Endothelial cell (in vitro differentiated cells): ENCODE measurements at regions not wholly inside any gene's neighbourhood (a gene's known extent, or its start where the extent isn't known, plus 50 kb on each side); places are given as distances from the start of the nearest gene placed in this dataset.

ENCODE experiments used
- DNase-seq: peaks from one replicate; pipeline ENCODE4 v3.0.0; 2021; ENCODE audit warnings: low spot score
- H3K27ac Mint-ChIP-seq: one replicate; pipeline ENCODE4 v1.8.0; 2021; ENCODE audit warnings: mixed read lengths, inconsistent platforms; ENCODE audit not compliant: unreplicated experiment
- H3K27me3 Mint-ChIP-seq: one replicate; pipeline ENCODE4 v1.8.0; 2021; ENCODE audit warnings: mild to moderate bottlenecking, moderate library complexity, mixed read lengths, inconsistent platforms; ENCODE audit not compliant: unreplicated experiment
- H3K36me3 Mint-ChIP-seq: one replicate; pipeline ENCODE4 v1.8.0; 2021; ENCODE audit warnings: mild to moderate bottlenecking, low read depth, mixed read lengths, inconsistent platforms; ENCODE audit not compliant: unreplicated experiment
- H3K4me1 Mint-ChIP-seq: one replicate; pipeline ENCODE4 v1.8.0; 2021; ENCODE audit warnings: mild to moderate bottlenecking, mixed read lengths, inconsistent platforms; ENCODE audit not compliant: unreplicated experiment
- H3K4me3 Mint-ChIP-seq: one replicate; pipeline ENCODE4 v1.8.0; 2021; ENCODE audit warnings: mild to moderate bottlenecking, mixed read lengths, inconsistent platforms; ENCODE audit not compliant: unreplicated experiment
- H3K9me3 Mint-ChIP-seq: one replicate; pipeline ENCODE4 v1.8.0; 2021; ENCODE audit warnings: mixed read lengths, inconsistent platforms; ENCODE audit not compliant: unreplicated experiment
- CTCF ChIP-seq: fragments of 200-600 bp; sonication (generic); IDR thresholded peaks from one replicate; pipeline ENCODE4 v1.5.0; 2021; ENCODE audit warnings: antibody characterized with exemption; ENCODE audit not compliant: unreplicated experiment

DNA sequence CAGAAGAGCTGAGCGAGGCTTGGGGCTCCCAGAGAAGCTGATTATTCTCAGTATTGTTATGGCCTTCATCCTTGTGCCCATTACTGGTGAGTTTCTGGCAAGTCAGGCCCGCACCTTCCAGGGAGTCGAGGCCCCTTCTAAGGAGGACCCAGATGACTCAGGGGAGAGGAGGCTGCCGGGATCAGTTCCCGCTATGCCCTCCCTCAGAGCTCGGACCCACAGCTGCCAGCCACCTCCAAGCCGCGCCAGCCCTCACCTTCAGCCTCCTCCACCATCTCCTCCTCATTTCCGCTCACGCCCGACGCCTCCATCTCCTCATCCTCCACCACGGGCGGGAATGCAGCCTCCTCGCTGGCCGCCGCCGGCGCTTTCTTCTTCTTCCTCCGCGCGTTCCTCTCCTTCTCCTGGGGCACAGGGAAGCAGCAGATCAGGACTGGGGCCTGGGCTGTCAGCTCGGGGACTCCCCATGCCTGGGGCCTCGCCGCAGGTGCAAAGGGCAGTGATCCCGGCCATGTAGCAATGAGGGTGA lies 83.2 kb downstream of the RFLNA start:
- H3K36me3 Mint-ChIP-seq, result peaks cover 16% of the 10 kb centered on the region
- H3K4me3 Mint-ChIP-seq, result no peak overlapping the region
- TF ChIP-seq CTCF, result no peak
- no peak overlapping the region for H3K27ac Mint-ChIP-seq
- H3K4me1 Mint-ChIP-seq, result peaks cover 28% of the 10 kb centered on the region
- H3K27me3 Mint-ChIP-seq, result peaks cover 9% of the 10 kb centered on the region
- no peaks in the 10 kb centered on the region for H3K9me3 Mint-ChIP-seq
- no peak for DNase-seq

DNA sequence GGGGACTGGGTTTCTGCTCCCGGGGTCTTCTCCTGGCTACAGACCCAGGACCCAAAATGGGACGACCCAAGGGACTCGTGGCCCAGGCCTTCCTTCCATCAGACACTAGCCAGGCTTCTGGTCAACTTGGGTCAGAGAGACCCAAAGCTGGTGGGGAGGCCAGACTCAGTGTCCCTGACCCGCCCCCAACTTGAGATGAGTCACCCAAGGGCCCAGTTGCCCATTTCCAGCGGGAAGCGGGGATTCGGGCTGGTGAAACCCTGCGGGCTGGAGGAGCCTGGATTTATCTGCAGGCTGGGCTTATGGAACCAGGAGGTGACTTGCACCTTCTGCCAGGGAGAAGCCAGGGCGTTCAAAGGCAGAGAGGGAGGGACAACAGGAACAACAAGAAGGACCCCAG lies 81.5 kb downstream of the RFLNA start:
- H3K4me1 Mint-ChIP-seq, result peaks cover 20% of the 10 kb centered on the region
- peaks cover 16% of the 10 kb centered on the region for H3K36me3 Mint-ChIP-seq
- no peak overlapping the region for H3K27ac Mint-ChIP-seq
- no peak overlapping the region for H3K4me3 Mint-ChIP-seq
- TF ChIP-seq CTCF, result no peak
- H3K9me3 Mint-ChIP-seq, result no peaks in the 10 kb centered on the region
- peaks cover 9% of the 10 kb centered on the region for H3K27me3 Mint-ChIP-seq
- no peak for DNase-seq

GRCh38 chr12:124375789-124376175 lies 80.9 kb downstream of the RFLNA start:
- H3K4me1 Mint-ChIP-seq, result peaks cover 14% of the 10 kb centered on the region
- no peak overlapping the region for H3K4me3 Mint-ChIP-seq
- H3K27me3 Mint-ChIP-seq, result peaks cover 9% of the 10 kb centered on the region
- H3K9me3 Mint-ChIP-seq, result no peaks in the 10 kb centered on the region
- no peak for DNase-seq
- H3K36me3 Mint-ChIP-seq, result peaks cover 16% of the 10 kb centered on the region
- no peak for TF ChIP-seq CTCF
- H3K27ac Mint-ChIP-seq, result no peak overlapping the region

GRCh38 chr12:124375141-124375788 lies 80.4 kb downstream of the RFLNA start:
- no peak overlapping the region for H3K27ac Mint-ChIP-seq
- H3K9me3 Mint-ChIP-seq, result no peaks in the 10 kb centered on the region
- no peak overlapping the region for H3K4me3 Mint-ChIP-seq
- TF ChIP-seq CTCF, result no peak
- peaks cover 16% of the 10 kb centered on the region for H3K36me3 Mint-ChIP-seq
- peaks cover 11% of the 10 kb centered on the region for H3K4me1 Mint-ChIP-seq
- no peak for DNase-seq
- peaks cover 6% of the 10 kb centered on the region for H3K27me3 Mint-ChIP-seq

- peaks cover 14% of the 10 kb centered on the region for H3K36me3 Mint-ChIP-seq
- no peak for TF ChIP-seq CTCF
- H3K4me1 Mint-ChIP-seq, result peaks cover 6% of the 10 kb centered on the region
- no peak for DNase-seq
- no peaks in the 10 kb centered on the region for H3K9me3 Mint-ChIP-seq
- H3K27me3 Mint-ChIP-seq, result peaks cover 3% of the 10 kb centered on the region
- H3K4me3 Mint-ChIP-seq, result no peak overlapping the region
- H3K27ac Mint-ChIP-seq, result no peak overlapping the region
Measured at GRCh38 chr12:124374567-124374966, 79.7 kb downstream of the RFLNA start.
